Right ventricle myocardium superior (tissue), 1 donor: ENCODE measurements at regions not wholly inside any gene's neighbourhood (a gene's known extent, or its start where the extent isn't known, plus 50 kb on each side); places are given as distances from the start of the nearest gene placed in this dataset.
A peak's percentile ranks its signal among the peaks of the same experiment; 100 is the strongest.
"Not testable (repeated sequence)": the region's sequence is repeated elsewhere in the genome, so short reads cannot be mapped to it uniquely, and the experiment has no call there.

Source experiments
- ATAC-seq: fragments of 200-7000 bp; cut with Tn5 transposase; one replicate; pipeline ENCODE4 v1.9.1; 2020; ENCODE audit warnings: mild to moderate bottlenecking; ENCODE audit not compliant: poor library complexity
- DNase-seq: peaks from one replicate; pipeline ENCODE4 v3.0.0-alpha.2; 2020
- intact Hi-C: fragments of 100-400 bp; cut with DNase I; formaldehyde crosslinking; loops from one replicate; pipeline ENCODE4 v1.11.2; 2022
- donor health status: DM: no; HTN: yes; CAD: no; lungs with severe emphysema.

DNA sequence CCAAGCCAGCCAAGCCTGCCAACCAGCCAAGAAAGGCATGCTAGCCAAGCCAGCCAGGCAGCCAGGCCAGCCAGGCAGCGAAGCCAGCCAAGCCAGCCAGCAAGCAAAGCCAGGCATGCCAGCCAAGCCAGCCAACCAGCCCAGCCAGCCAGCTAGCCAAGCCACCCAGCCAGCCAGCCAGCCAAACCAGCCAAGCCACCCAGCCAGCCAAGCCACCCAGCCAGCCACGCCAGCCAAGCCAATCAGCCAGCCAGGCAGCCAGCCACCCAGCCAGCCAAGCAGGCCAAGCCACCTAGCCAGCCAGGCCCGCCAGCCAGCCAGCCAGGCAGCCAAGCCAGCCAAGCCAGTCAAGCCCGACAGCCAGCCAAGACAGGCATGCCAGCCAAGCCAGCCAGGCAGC is 1601.0 kb downstream of the RPIA start:
- ATAC-seq, DNase-seq, intact Hi-C loops: not testable (repeated sequence)

DNA sequence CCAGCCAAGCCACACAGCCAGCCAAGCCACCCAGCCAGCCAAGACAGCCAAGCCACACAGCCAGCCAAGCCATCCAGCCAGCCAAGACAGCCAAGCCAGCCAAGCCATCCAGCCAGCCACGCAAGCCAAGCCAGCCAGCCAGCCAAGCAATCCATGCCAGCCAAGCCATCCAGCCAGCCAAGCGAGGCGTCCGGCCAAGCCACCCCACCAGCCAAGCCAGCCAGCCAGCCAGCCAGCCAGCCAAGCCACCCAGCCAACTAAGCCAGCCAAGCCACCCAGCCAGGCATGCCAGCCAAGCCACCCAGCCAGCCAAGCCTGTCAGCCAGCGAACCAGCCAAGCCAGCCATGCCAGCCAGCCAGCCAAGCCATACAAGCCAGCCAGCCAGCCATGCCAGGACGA is 1601.8 kb downstream of the RPIA start:
- intact Hi-C loops, ATAC-seq: not testable (repeated sequence)
- DNase-seq: peak; percentile 54

DNA sequence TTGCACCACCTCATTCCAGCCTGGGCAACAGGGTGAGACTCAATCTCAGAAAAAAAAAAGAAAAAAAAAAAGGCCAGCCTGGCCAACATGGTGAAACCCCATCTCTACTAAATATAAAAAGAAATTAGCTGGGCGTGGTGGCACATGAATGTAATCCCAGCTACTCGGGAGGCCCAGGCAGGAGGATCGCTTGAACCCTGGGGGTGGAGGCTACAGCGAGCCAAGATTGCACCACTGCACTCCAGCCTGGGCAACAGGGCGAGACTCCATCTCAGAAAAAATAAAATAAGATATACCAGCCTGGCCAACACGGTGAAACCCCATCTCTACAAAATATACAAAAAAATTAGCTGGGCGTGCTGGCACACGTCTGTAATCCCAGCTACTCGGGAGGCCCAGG is 1602.3 kb downstream of the RPIA start:
- ATAC-seq, intact Hi-C loops: not testable (repeated sequence)
- peak; percentile 37 for DNase-seq

- DNase-seq, ATAC-seq, intact Hi-C loops: not testable (repeated sequence)
Measured at GRCh38 chr2:90295036-90295750, 1603.7 kb downstream of the RPIA start.

- intact Hi-C loops, ATAC-seq: not testable (repeated sequence)
- peak; percentile 42 for DNase-seq
Measured at GRCh38 chr2:90296484-90296777, 1605.0 kb downstream of the RPIA start.

DNA sequence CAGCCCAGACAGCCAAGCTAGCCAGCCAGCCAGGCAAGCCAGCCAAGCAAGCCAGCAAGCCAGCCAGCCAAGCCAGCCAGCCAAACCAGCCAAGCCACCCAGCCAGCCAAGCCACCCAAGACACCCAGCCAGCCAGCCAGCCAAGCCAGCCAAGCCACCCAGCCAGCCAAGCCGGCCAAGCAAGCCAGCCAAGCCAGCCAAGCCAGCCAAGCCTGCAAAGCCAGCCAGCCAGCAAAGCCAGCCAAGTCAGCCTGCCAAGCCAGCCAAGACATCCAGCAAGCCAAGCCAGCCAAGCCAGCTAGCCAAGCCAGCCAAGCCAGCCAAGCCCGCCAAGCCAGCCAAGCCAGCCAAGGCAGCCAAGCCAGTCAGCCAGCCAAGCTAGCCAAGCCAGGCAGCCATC is 1606.2 kb downstream of the RPIA start:
- intact Hi-C loops, DNase-seq: not testable (repeated sequence)

DNA sequence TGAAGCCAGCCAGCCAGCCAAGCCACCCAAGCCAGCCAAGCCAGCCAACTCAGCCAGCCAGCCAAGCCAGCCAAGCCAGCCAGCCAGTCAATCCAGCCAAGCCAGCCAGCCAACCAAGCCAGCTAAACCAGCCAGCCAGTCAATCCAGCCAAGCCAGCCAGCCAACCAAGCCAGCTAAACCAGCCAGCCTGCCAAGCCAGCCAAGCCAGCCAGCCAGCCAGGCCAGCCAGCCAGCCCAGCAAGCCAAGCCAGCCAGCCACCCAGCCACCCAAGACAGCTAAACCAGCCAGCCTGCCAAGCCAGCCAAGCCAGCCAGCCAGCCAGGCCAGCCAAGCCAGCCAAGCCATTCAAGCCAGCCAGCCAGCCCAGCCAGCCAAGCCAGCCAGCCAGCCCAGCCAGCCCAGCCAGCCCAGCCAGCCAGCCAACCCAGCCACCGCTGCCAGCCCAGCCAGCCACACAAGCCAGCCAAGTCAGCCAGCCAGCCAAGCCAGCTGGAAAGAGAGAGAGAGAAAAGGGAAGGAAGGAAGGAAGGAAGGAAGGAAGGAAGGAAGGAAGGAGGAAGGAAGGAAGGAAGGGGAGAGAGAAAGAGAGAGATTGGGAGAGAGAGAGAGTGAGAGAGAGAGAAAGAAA is 1606.8 kb downstream of the RPIA start:
- ATAC-seq, DNase-seq, intact Hi-C loops: not testable (repeated sequence)

More for the DNA sequence above, 1606.2 kb downstream of the RPIA start:
- ATAC-seq: not testable (repeated sequence)

DNA sequence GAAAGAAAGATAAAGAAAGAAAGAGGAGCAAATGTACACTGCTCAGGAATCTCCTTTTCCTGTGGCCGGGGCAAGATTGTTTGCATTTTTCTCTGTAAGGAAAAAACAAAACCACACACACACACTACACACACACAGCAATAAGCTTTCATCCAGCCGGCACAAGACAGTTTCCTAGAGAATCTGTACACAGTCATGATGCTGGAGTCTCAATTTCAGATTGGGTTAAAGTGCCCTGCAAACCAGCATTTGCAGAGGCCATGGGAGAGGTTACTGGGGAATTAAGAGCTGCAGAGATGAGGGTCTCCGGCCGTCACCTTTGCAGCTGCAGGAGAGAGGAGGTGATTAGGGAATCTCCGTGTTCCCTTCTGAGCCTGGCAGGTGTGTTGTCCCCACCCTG is 1607.5 kb downstream of the RPIA start:
- intact Hi-C loops, DNase-seq, ATAC-seq: not testable (repeated sequence)

DNA sequence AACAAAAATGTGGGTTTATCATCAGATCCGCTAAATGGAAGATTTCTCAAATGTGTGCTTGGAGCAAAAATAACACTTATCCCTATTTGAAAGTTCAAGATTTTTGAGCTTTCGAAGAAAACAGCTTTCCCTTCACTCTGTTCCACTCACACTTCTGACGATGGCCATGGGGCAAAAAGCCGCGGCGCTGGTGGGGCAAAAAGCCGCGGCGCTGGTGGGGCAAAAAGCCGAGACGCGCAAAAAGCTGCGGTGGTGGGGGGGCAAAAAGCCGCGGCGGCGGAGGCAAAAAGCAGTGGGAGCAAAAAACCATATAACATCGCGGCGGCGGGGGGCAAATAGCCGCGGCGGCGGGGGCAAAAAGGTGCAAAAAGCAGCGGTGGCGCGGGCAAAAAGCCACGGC is 1631.5 kb downstream of the RPIA start:
- ATAC-seq, intact Hi-C loops, DNase-seq: not testable (repeated sequence)

- ATAC-seq, DNase-seq, intact Hi-C loops: not testable (repeated sequence)
Measured at GRCh38 chr2:90323612-90324558, 1632.4 kb downstream of the RPIA start.

DNA sequence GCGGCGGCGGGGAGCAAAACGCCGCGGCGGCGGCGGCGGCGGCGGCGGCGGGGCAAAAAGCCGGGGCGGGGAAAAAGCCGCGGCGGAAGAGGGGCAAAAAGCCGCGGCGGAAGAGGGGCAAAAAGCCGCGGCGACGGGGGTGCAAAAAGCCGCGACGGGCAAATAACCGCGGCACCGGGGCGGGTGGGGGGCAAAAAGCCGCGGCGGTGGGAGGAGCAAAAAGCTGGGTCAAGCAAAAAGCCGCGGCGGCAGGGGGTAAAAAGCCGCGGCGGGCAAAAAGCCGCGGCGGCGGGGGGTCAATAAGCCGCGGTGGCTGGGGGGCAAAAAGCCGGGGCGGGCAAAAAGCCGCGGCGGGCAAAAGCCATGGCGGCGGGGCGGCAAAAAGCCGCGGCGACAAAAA is 1633.2 kb downstream of the RPIA start:
- ATAC-seq, intact Hi-C loops, DNase-seq: not testable (repeated sequence)

GRCh38 chr2:90325796-90326353 is 1634.4 kb downstream of the RPIA start:
- DNase-seq, ATAC-seq, intact Hi-C loops: not testable (repeated sequence)

DNA sequence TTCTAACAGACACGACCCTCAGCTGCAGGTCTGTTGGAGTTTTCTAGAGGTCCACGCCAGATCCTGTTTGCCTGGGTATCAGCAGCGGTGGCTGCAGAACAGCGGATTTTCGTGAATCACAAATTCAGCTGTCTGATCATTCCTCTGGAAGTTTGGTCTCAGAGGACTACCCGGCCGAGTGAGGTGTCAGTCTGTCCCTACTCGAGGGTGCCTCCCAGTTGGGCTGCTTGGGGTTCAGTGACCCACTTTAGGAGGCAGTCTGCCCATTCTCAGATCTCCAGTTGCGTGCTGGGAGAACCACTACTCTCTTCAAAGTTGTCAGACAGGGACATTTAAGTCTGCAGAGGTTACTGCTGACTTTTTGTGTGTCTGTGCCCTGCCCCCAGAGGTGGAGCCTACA is 1664.1 kb downstream of the RPIA start:
- DNase-seq, ATAC-seq, intact Hi-C loops: not testable (repeated sequence)

- DNase-seq, intact Hi-C loops, ATAC-seq: not testable (repeated sequence)
Measured at GRCh38 chr2:90359344-90359743, 1667.9 kb downstream of the RPIA start.

DNA sequence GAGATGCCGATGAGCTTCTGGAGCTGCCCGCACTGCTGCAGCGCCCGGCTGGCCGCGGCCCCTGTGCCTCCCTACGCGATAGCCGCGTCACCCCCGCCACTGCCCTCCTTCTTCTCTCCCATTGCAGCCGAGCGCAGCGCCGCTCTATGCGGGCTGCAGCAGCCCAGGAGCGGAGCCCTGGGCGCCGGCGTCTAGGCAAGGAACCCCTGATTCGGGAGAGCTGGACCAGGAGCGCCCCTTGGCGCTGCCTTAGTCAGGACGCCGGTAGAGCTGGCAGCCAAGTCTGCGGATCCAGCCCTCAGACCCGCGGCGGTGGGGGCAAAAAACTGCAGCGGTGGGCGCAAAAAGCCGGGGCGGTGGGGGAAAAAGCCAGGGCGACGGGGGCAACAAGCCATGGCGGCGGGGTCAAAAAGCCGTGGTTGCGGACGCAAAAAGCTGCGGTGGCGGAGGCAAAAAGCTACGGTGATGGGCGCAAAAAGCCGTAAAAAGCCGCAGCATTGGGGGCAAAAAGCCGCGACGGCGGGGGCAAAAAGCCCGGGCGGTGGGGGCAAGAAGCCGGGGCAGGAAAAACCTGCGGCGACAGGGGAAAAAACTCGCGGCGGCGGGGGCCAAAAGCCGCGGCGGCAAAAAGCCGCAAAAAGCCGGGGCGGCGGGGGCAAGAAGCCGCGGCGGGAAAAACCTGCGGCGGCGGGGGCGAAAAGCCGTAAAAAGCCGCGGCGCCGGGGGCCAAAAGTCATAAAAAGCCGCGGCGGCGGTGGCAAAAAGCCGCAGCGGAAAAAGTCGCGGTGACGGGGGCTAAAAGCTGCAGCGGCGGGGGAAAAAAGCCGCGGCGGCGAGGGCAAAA is 1668.6 kb downstream of the RPIA start:
- intact Hi-C loops, ATAC-seq, DNase-seq: not testable (repeated sequence)

- ATAC-seq, DNase-seq, intact Hi-C loops: not testable (repeated sequence)
Measured at GRCh38 chr2:90360731-90361035, 1669.2 kb downstream of the RPIA start.
